Kidney epithelial cell (primary cell): ENCODE measurements at regions not wholly inside any gene's neighbourhood (a gene's known extent, or its start where the extent isn't known, plus 50 kb on each side); places are given as distances from the start of the nearest gene placed in this dataset.

Source experiments
- DNase-seq: peaks from one replicate; pipeline ENCODE4 v3.0.0-alpha.2; 2010; ENCODE audit warnings: low read depth
- H3K27me3 ChIP-seq: 2 replicates; pipeline ENCODE4 v1.6.0; 2011; ENCODE audit warnings: low read length; ENCODE audit not compliant: control insufficient read depth, insufficient read depth
- H3K36me3 ChIP-seq: 2 replicates; pipeline ENCODE4 v1.5.1; 2011; ENCODE audit warnings: low read length; ENCODE audit not compliant: control insufficient read depth, insufficient read depth
- H3K4me3 ChIP-seq: 2 replicates; pipeline ENCODE4 v1.5.1; 2011; ENCODE audit warnings: low read depth, mild to moderate bottlenecking, control low read depth, low read length
- CTCF ChIP-seq: IDR thresholded peaks from 2 replicates; pipeline ENCODE4 v1.5.1; 2011; ENCODE audit warnings: mild to moderate bottlenecking, moderate library complexity, low read length, control low read depth, inconsistent platforms; ENCODE audit not compliant: insufficient read depth, poor library complexity, severe bottlenecking

- H3K4me3 ChIP-seq = no peak overlapping the region
- no peak for DNase-seq
- H3K36me3 ChIP-seq = no peaks in the 10 kb centered on the region
- TF ChIP-seq CTCF = no peak
- H3K27me3 ChIP-seq = no peaks in the 10 kb centered on the region
Observed at GRCh38 chr3:73214846-73215245, 153.4 kb downstream of the EBLN2 start.

DNA sequence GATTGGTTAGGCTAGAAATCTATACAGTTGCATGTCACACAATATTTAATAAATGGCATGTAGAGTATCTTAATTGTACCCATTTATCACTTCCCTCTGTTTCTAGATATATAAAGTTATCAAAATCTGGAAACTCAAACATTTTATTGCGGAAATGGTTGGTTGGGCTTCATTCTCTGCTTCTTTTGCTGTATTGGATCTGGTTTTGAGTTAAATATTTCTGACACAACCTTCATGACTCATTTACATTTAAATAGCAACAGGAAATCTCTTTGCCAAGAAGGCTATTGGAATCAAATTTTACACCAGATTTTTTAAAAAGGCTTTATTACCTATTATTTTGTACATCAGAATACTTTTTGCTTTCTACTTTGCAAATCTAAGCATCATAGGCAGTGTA, 153.8 kb downstream of the EBLN2 start:
- no peak for DNase-seq
- no peaks in the 10 kb centered on the region for H3K27me3 ChIP-seq
- H3K4me3 ChIP-seq = no peak overlapping the region
- no peak for TF ChIP-seq CTCF
- no peaks in the 10 kb centered on the region for H3K36me3 ChIP-seq

DNA sequence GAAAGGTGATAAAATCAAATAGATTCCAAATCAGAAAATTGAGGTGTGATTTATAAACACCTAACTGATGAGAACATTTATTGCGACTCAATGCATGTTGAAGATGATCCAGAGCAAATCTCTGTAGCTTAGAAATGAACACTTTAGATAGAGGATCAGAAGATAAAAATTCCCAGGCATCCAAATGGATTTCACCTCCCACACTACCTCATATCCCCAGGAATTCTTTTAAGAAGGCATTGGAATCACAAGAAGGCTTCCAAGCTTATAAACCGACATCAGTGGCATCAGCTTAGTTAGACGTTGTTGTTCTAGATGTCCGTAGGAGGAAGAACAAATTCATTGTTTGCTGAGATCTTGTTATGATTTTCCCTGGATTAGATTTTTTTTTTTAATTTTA, 154.4 kb downstream of the EBLN2 start:
- H3K4me3 ChIP-seq = no peak overlapping the region
- no peaks in the 10 kb centered on the region for H3K36me3 ChIP-seq
- no peaks in the 10 kb centered on the region for H3K27me3 ChIP-seq
- TF ChIP-seq CTCF = no peak
- DNase-seq = no peak

GRCh38 chr3:73216310-73216709, 154.9 kb downstream of the EBLN2 start:
- H3K4me3 ChIP-seq = no peak overlapping the region
- no peaks in the 10 kb centered on the region for H3K36me3 ChIP-seq
- DNase-seq = no peak
- no peaks in the 10 kb centered on the region for H3K27me3 ChIP-seq
- no peak for TF ChIP-seq CTCF

- no peak for DNase-seq
- Histone ChIP-seq H3K27me3 (peaks cover 5% of the 10 kb centered on the region), H3K36me3 (no peaks in the 10 kb centered on the region), H3K4me3 (no peak overlapping the region)
- TF ChIP-seq CTCF = no peak
Observed at GRCh38 chr3:73222126-73222525, 160.7 kb downstream of the EBLN2 start.

- Histone ChIP-seq H3K36me3 (no peaks in the 10 kb centered on the region), H3K4me3 (no peak overlapping the region), H3K27me3 (peaks cover 5% of the 10 kb centered on the region)
- no peak for TF ChIP-seq CTCF
- no peak for DNase-seq
Observed at GRCh38 chr3:73225146-73225855, 163.8 kb downstream of the EBLN2 start.
